GM12891 (cell line): ENCODE measurements at regions not wholly inside any gene's neighbourhood (a gene's known extent, or its start where the extent isn't known, plus 50 kb on each side); places are given as distances from the start of the nearest gene placed in this dataset.

ENCODE experiments used
- PAX5 ChIP-seq: IDR thresholded peaks from 2 replicates; pipeline ENCODE4 v1.6.1; 2011; ENCODE audit warnings: low read length, moderate library complexity, mild to moderate bottlenecking; ENCODE audit not compliant: insufficient read depth, severe bottlenecking
- POLR2A ChIP-seq: IDR thresholded peaks from 2 replicates; pipeline ENCODE4 v1.6.1; 2011; ENCODE audit warnings: low read depth, low read length, control low read depth
- POLR2AphosphoS5 ChIP-seq: IDR thresholded peaks from 2 replicates; pipeline ENCODE4 v1.6.1; 2011; ENCODE audit warnings: low read depth, low read length, control low read depth
- POU2F2 ChIP-seq: IDR thresholded peaks from 2 replicates; pipeline ENCODE4 v1.6.1; 2011; ENCODE audit warnings: low read depth, mild to moderate bottlenecking, control low read depth, low read length, moderate library complexity
- SPI1 ChIP-seq: IDR thresholded peaks from 2 replicates; pipeline ENCODE4 v1.6.1; 2011; ENCODE audit warnings: low read depth, low read length, control low read depth
- TAF1 ChIP-seq: IDR thresholded peaks from 2 replicates; pipeline ENCODE4 v1.6.1; 2011; ENCODE audit warnings: low read depth, low read length, control low read depth

- TF ChIP-seq POLR2AphosphoS5 (no peak), POLR2A (no peak), PAX5 (no peak), TAF1 (no peak), SPI1 (no peak), POU2F2 (no peak)
Measured at GRCh38 chr7:76122516-76123239, 74.8 kb downstream of the MDH2 start.
